GM12872 (cell line): ENCODE measurements at regions not wholly inside any gene's neighbourhood (a gene's known extent, or its start where the extent isn't known, plus 50 kb on each side); places are given as distances from the start of the nearest gene placed in this dataset.

Experiments
- CTCF ChIP-seq: IDR thresholded peaks from 3 replicates; pipeline ENCODE4 v1.5.1; 2011; ENCODE audit warnings: low read depth, mild to moderate bottlenecking, low read length, moderate library complexity; ENCODE audit not compliant: insufficient read depth

GRCh38 chr3:154664714-154665113, 234.7 kb upstream of the GPR149 start:
- no peak for TF ChIP-seq CTCF

- TF ChIP-seq CTCF: no peak
These were observed 232.9 kb upstream of the GPR149 start for GRCh38 chr3:154662851-154663250.

- TF ChIP-seq CTCF: no peak
These were observed 230.8 kb upstream of the GPR149 start for GRCh38 chr3:154660811-154661210.

- no peak for TF ChIP-seq CTCF
These were observed 228.0 kb upstream of the GPR149 start for GRCh38 chr3:154658000-154658399.

- no peak for TF ChIP-seq CTCF
These were observed 227.2 kb upstream of the GPR149 start for GRCh38 chr3:154657218-154657617.

GRCh38 chr3:154656486-154656885, 226.5 kb upstream of the GPR149 start:
- TF ChIP-seq CTCF: no peak

- no peak for TF ChIP-seq CTCF
These were observed 212.2 kb upstream of the GPR149 start for GRCh38 chr3:154642145-154642544.

GRCh38 chr3:154625756-154626155, 195.8 kb upstream of the GPR149 start:
- TF ChIP-seq CTCF: no peak
